ENCODE measurements at regions not wholly inside any gene's neighbourhood (a gene's known extent, or its start where the extent isn't known, plus 50 kb on each side); places are given as distances from the start of the nearest gene placed in this dataset.

DNA sequence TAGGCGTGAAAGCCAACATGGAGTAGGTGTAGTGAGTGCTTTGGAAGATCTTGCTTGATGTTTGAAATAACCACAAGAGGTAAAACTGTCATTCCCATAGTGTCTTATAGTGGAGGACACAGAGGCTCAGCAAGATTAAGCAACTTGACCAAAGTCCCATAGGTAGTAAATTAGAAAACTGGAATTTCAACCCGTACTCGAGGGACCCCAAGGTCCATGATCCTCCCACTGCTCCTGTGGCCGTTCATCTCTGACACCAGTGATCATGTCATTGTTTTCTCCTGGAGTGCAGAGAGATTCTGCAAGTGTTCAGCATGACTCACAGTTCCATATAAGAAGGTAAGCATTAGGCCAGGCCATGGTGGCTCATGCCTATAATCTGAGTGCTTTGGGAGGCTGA lies 126.9 kb downstream of the FGF9 start:
- ATAC-seq (ENCODE audit: low read depth) (no peak), DNase-seq (no peak)
- H3K9me3 ChIP-seq (ENCODE audit: control extremely low read depth in 1 of 3, control insufficient read depth in 2 of 3, insufficient read depth in 1 of 3, low read length in 2 of 3) = no peaks in the 10 kb centered on the region
- H3K9ac ChIP-seq (ENCODE audit: low read length) = no peak overlapping the region
- no peak overlapping the region for H3K4me2 ChIP-seq (replicated peaks; ENCODE audit: low read depth, low read length, poor library complexity, severe bottlenecking)
- no peaks in the 10 kb centered on the region for H3K4me1 ChIP-seq (ENCODE audit: control insufficient read depth in 2 of 2, insufficient read depth in 2 of 2, low read length in 2 of 2)
- ChIA-PET POLR2A (no interaction called here), CTCF (no interaction called here)
- no peak overlapping the region for H3K4me3 ChIP-seq (ENCODE audit: control extremely low read depth in 1 of 5, extremely low read depth in 1 of 5, insufficient read depth in 1 of 5, low read depth in 2 of 5, low read length in 4 of 5)
- H3K27me3 ChIP-seq (replicated peaks in 1 of 4; ENCODE audit: control extremely low read depth in 1 of 4, control insufficient read depth in 3 of 4, insufficient read depth in 4 of 4, low read length in 3 of 4) = no peaks in the 10 kb centered on the region
- H4K20me1 ChIP-seq (ENCODE audit: control insufficient read depth, insufficient read depth, low read length, poor library complexity, severe bottlenecking) = no peaks in the 10 kb centered on the region
- Mint-ChIP-seq H3K4me3 (no peak overlapping the region), H3K27ac (no peak overlapping the region), H3K4me1 (no peaks in the 10 kb centered on the region), H3K27me3 (no peaks in the 10 kb centered on the region), H3K9me3 (ENCODE audit: insufficient read depth) (no peaks in the 10 kb centered on the region)
- WGBS (ENCODE audit: insufficient coverage) = 97% methylated on average over 3 of the region's 4 CpGs
- TF ChIP-seq, protein P1, sequence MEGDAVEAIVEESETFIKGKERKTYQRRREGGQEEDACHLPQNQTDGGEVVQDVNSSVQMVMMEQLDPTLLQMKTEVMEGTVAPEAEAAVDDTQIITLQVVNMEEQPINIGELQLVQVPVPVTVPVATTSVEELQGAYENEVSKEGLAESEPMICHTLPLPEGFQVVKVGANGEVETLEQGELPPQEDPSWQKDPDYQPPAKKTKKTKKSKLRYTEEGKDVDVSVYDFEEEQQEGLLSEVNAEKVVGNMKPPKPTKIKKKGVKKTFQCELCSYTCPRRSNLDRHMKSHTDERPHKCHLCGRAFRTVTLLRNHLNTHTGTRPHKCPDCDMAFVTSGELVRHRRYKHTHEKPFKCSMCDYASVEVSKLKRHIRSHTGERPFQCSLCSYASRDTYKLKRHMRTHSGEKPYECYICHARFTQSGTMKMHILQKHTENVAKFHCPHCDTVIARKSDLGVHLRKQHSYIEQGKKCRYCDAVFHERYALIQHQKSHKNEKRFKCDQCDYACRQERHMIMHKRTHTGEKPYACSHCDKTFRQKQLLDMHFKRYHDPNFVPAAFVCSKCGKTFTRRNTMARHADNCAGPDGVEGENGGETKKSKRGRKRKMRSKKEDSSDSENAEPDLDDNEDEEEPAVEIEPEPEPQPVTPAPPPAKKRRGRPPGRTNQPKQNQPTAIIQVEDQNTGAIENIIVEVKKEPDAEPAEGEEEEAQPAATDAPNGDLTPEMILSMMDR (IDR thresholded peaks at IDR 0.05) = no peak
- no peak for TF ChIP-seq EZH2 (IDR thresholded peaks at IDR 0.05; ENCODE audit: borderline replicate concordance, insufficient read depth, low read depth, low read length, poor library complexity, severe bottlenecking)
- H3K79me2 ChIP-seq (ENCODE audit: control insufficient read depth, insufficient read depth, low read length) = no peaks in the 10 kb centered on the region
- H3K27ac ChIP-seq (ENCODE audit: low read length in 2 of 2) = no peak overlapping the region
- H3K36me3 ChIP-seq (replicated peaks in 1 of 2; ENCODE audit: control extremely low read depth in 1 of 2, control insufficient read depth in 1 of 2, extremely low read depth in 1 of 2, insufficient read depth in 2 of 2, low read length in 1 of 2) = no peaks in the 10 kb centered on the region
- H2AFZ ChIP-seq (ENCODE audit: insufficient read depth, low read depth, low read length, poor library complexity, severe bottlenecking) = no peak overlapping the region
- intact Hi-C loops (cut with micrococcal nuclease) = no loop called here

- TF ChIP-seq, protein P1 (IDR thresholded peaks at IDR 0.05) = no peak
- no peak for TF ChIP-seq EZH2 (IDR thresholded peaks at IDR 0.05; ENCODE audit: borderline replicate concordance, insufficient read depth, low read depth, low read length, poor library complexity, severe bottlenecking)
- intact Hi-C loops (cut with micrococcal nuclease) = no loop called here
- CTCF ChIA-PET = no interaction called here
Observed at GRCh38 chr13:21798181-21798580, 127.3 kb downstream of the FGF9 start.

More at GRCh38 chr13:21798181-21798580, 127.3 kb downstream of the FGF9 start:
- Mint-ChIP-seq H3K4me3 (no peak overlapping the region), H3K27me3 (no peaks in the 10 kb centered on the region), H3K4me1 (no peaks in the 10 kb centered on the region), H3K9me3 (ENCODE audit: insufficient read depth) (no peaks in the 10 kb centered on the region), H3K27ac (no peak overlapping the region)
- DNase-seq = no peak
- Histone ChIP-seq H4K20me1 (ENCODE audit: control insufficient read depth, insufficient read depth, low read length, poor library complexity, severe bottlenecking) (no peaks in the 10 kb centered on the region), H3K9ac (ENCODE audit: low read length) (no peak overlapping the region), H2AFZ (ENCODE audit: insufficient read depth, low read depth, low read length, poor library complexity, severe bottlenecking) (no peak overlapping the region), H3K4me1 (ENCODE audit: control insufficient read depth in 2 of 2, insufficient read depth in 2 of 2, low read length in 2 of 2) (no peaks in the 10 kb centered on the region), H3K9me3 (ENCODE audit: control extremely low read depth in 1 of 3, control insufficient read depth in 2 of 3, insufficient read depth in 1 of 3, low read length in 2 of 3) (no peaks in the 10 kb centered on the region), H3K4me2 (replicated peaks; ENCODE audit: low read depth, low read length, poor library complexity, severe bottlenecking) (no peak overlapping the region), H3K27me3 (replicated peaks in 1 of 4; ENCODE audit: control extremely low read depth in 1 of 4, control insufficient read depth in 3 of 4, insufficient read depth in 4 of 4, low read length in 3 of 4) (no peaks in the 10 kb centered on the region), H3K4me3 (ENCODE audit: control extremely low read depth in 1 of 5, extremely low read depth in 1 of 5, insufficient read depth in 1 of 5, low read depth in 2 of 5, low read length in 4 of 5) (no peak overlapping the region), H3K79me2 (ENCODE audit: control insufficient read depth, insufficient read depth, low read length) (no peaks in the 10 kb centered on the region), H3K27ac (ENCODE audit: low read length in 2 of 2) (no peak overlapping the region), H3K36me3 (replicated peaks in 1 of 2; ENCODE audit: control extremely low read depth in 1 of 2, control insufficient read depth in 1 of 2, extremely low read depth in 1 of 2, insufficient read depth in 2 of 2, low read length in 1 of 2) (no peaks in the 10 kb centered on the region)
- WGBS (ENCODE audit: insufficient coverage) = no CpG with 5 or more reads among the region's 3 CpGs
- ATAC-seq (ENCODE audit: low read depth) = no peak
- POLR2A ChIA-PET = no interaction called here

Measured in B cell (primary cell).